Astrocyte (in vitro differentiated cells and primary cell): ENCODE measurements at regions not wholly inside any gene's neighbourhood (a gene's known extent, or its start where the extent isn't known, plus 50 kb on each side); places are given as distances from the start of the nearest gene placed in this dataset.

Source experiments
- CTCF ChIP-seq: IDR thresholded peaks from 2 replicates; pipeline ENCODE4 v1.5.1; 2011; ENCODE audit warnings: low read depth, mild to moderate bottlenecking, inconsistent platforms, low read length, moderate library complexity; ENCODE audit not compliant: insufficient read depth
- EZH2 ChIP-seq: IDR thresholded peaks from 2 replicates; pipeline ENCODE4 v1.6.1; 2012; ENCODE audit warnings: mild to moderate bottlenecking, low read length, inconsistent platforms; ENCODE audit not compliant: insufficient read depth

- TF ChIP-seq CTCF = no peak
- no peak for TF ChIP-seq EZH2
Observed at GRCh38 chr5:124685404-124685930, 61.0 kb downstream of the ZNF608 start.
